Karpas-422 (cell line): ENCODE measurements at regions not wholly inside any gene's neighbourhood (a gene's known extent, or its start where the extent isn't known, plus 50 kb on each side); places are given as distances from the start of the nearest gene placed in this dataset.

ENCODE experiments used
- DNase-seq: peaks from one replicate; pipeline ENCODE4 v3.0.0-alpha.2; 2015
- H2AFZ ChIP-seq: fragments of 200-600 bp; sonication (generic); 2 replicates; pipeline ENCODE4 v1.6.1; 2014; ENCODE audit warnings: antibody characterized with exemption, low read length, mixed read lengths
- H3K27ac ChIP-seq: fragments of 200-600 bp; sonication (generic); 2 replicates; pipeline ENCODE4 v1.5.1; 2014; ENCODE audit warnings: mild to moderate bottlenecking, low read length, moderate library complexity
- H3K27me3 ChIP-seq: fragments of 200-600 bp; sonication (generic); 2 replicates; pipeline ENCODE4 v1.6.1; 2014; ENCODE audit warnings: low read length, mixed read lengths
- H3K36me3 ChIP-seq: fragments of 200-600 bp; sonication (generic); 2 replicates; pipeline ENCODE4 v1.6.1; 2014; ENCODE audit warnings: low read length, mixed read lengths; ENCODE audit not compliant: insufficient read depth
- H3K4me1 ChIP-seq: fragments of 200-600 bp; sonication (generic); 2 replicates; pipeline ENCODE4 v1.6.1; 2014; ENCODE audit warnings: mild to moderate bottlenecking, low read length, mixed read lengths
- H3K4me2 ChIP-seq: fragments of 200-600 bp; sonication (generic); 2 replicates; pipeline ENCODE4 v1.6.1; 2014; ENCODE audit warnings: low read length, low read depth, mild to moderate bottlenecking; ENCODE audit not compliant: poor library complexity, severe bottlenecking
- H3K4me3 ChIP-seq: fragments of 200-600 bp; sonication (generic); 2 replicates; pipeline ENCODE4 v1.5.1; 2014; ENCODE audit warnings: mild to moderate bottlenecking, antibody characterized with exemption, low read length, mixed read lengths
- H3K79me2 ChIP-seq: fragments of 200-600 bp; sonication (generic); 2 replicates; pipeline ENCODE4 v1.6.1; 2014; ENCODE audit warnings: mild to moderate bottlenecking, low read length, mixed read lengths
- H3K9ac ChIP-seq: fragments of 200-600 bp; sonication (generic); 2 replicates; pipeline ENCODE4 v1.6.0; 2014; ENCODE audit warnings: low read length
- H3K9me2 ChIP-seq: fragments of 200-600 bp; sonication (generic), shearing (Covaris generic); replicated peaks from 2 replicates; pipeline ENCODE4 v1.6.0; 2014; ENCODE audit warnings: mild to moderate bottlenecking, low read length, moderate library complexity; ENCODE audit not compliant: insufficient read depth
- H3K9me3 ChIP-seq: fragments of 300-700, 200-600 bp; sonication (generic); 2 replicates; pipeline ENCODE4 v1.6.1; 2014; ENCODE audit warnings: low read length, mixed read lengths
- H4K20me1 ChIP-seq: fragments of 200-600 bp; sonication (generic); 2 replicates; pipeline ENCODE4 v1.6.1; 2014; ENCODE audit warnings: mild to moderate bottlenecking, antibody characterized with exemption, low read length, low read depth; ENCODE audit not compliant: insufficient read depth

GRCh38 chr1:219812086-219812485, 116.3 kb downstream of the SLC30A10 start:
- no peak for DNase-seq
- Histone ChIP-seq H4K20me1 (no peaks in the 10 kb centered on the region), H3K27me3 (no peaks in the 10 kb centered on the region), H3K4me1 (no peaks in the 10 kb centered on the region), H3K9me3 (no peaks in the 10 kb centered on the region), H3K9ac (no peak overlapping the region), H3K79me2 (no peaks in the 10 kb centered on the region), H3K4me2 (no peak overlapping the region), H3K9me2 (no peaks in the 10 kb centered on the region), H3K4me3 (no peak overlapping the region), H3K36me3 (no peaks in the 10 kb centered on the region), H3K27ac (no peak overlapping the region), H2AFZ (no peak overlapping the region)

- Histone ChIP-seq H3K36me3 (no peaks in the 10 kb centered on the region), H3K79me2 (no peaks in the 10 kb centered on the region), H4K20me1 (no peaks in the 10 kb centered on the region), H2AFZ (no peak overlapping the region), H3K9me3 (no peaks in the 10 kb centered on the region), H3K4me1 (no peaks in the 10 kb centered on the region), H3K9ac (no peak overlapping the region), H3K4me2 (no peak overlapping the region), H3K9me2 (no peaks in the 10 kb centered on the region), H3K27ac (no peak overlapping the region), H3K4me3 (no peak overlapping the region), H3K27me3 (no peaks in the 10 kb centered on the region)
- no peak for DNase-seq
Measured at GRCh38 chr1:219810451-219810850, 117.9 kb downstream of the SLC30A10 start.

- H3K4me1 ChIP-seq: no peaks in the 10 kb centered on the region
- H3K27me3 ChIP-seq: no peaks in the 10 kb centered on the region
- H4K20me1 ChIP-seq: no peaks in the 10 kb centered on the region
- H3K9me3 ChIP-seq: no peaks in the 10 kb centered on the region
- no peaks in the 10 kb centered on the region for H3K79me2 ChIP-seq
- no peak overlapping the region for H3K9ac ChIP-seq
- no peak overlapping the region for H2AFZ ChIP-seq
- H3K27ac ChIP-seq: no peak overlapping the region
- H3K4me2 ChIP-seq: no peak overlapping the region
- DNase-seq: no peak
- no peak overlapping the region for H3K4me3 ChIP-seq
- no peaks in the 10 kb centered on the region for H3K9me2 ChIP-seq
- no peaks in the 10 kb centered on the region for H3K36me3 ChIP-seq
Measured at GRCh38 chr1:219808790-219809189, 119.6 kb downstream of the SLC30A10 start.

- Histone ChIP-seq H3K4me2 (no peak overlapping the region), H3K27ac (no peak overlapping the region), H3K4me1 (no peaks in the 10 kb centered on the region), H3K79me2 (no peaks in the 10 kb centered on the region), H4K20me1 (no peaks in the 10 kb centered on the region), H3K9ac (no peak overlapping the region), H3K9me2 (no peaks in the 10 kb centered on the region), H3K9me3 (no peaks in the 10 kb centered on the region), H3K36me3 (no peaks in the 10 kb centered on the region), H3K27me3 (no peaks in the 10 kb centered on the region), H2AFZ (no peak overlapping the region), H3K4me3 (no peak overlapping the region)
- no peak for DNase-seq
Measured at GRCh38 chr1:219806642-219807041, 121.7 kb downstream of the SLC30A10 start.

GRCh38 chr1:219806020-219806419, 122.3 kb downstream of the SLC30A10 start:
- Histone ChIP-seq H3K9me2 (no peaks in the 10 kb centered on the region), H3K36me3 (no peaks in the 10 kb centered on the region), H3K27ac (no peak overlapping the region), H2AFZ (no peak overlapping the region), H3K79me2 (no peaks in the 10 kb centered on the region), H3K27me3 (no peaks in the 10 kb centered on the region), H3K4me2 (no peak overlapping the region), H3K4me1 (no peaks in the 10 kb centered on the region), H4K20me1 (no peaks in the 10 kb centered on the region), H3K4me3 (no peak overlapping the region), H3K9me3 (no peaks in the 10 kb centered on the region), H3K9ac (no peak overlapping the region)
- DNase-seq: no peak

- no peak overlapping the region for H3K4me2 ChIP-seq
- H3K27ac ChIP-seq: no peak overlapping the region
- no peaks in the 10 kb centered on the region for H3K9me3 ChIP-seq
- H4K20me1 ChIP-seq: no peaks in the 10 kb centered on the region
- no peaks in the 10 kb centered on the region for H3K36me3 ChIP-seq
- H3K9ac ChIP-seq: no peak overlapping the region
- DNase-seq: no peak
- H2AFZ ChIP-seq: no peak overlapping the region
- no peaks in the 10 kb centered on the region for H3K27me3 ChIP-seq
- H3K79me2 ChIP-seq: no peaks in the 10 kb centered on the region
- no peaks in the 10 kb centered on the region for H3K4me1 ChIP-seq
- no peaks in the 10 kb centered on the region for H3K9me2 ChIP-seq
- H3K4me3 ChIP-seq: no peak overlapping the region
Measured at GRCh38 chr1:219805191-219805590, 123.2 kb downstream of the SLC30A10 start.

GRCh38 chr1:219801156-219801820, 127.1 kb downstream of the SLC30A10 start:
- H3K9me2 ChIP-seq: no peaks in the 10 kb centered on the region
- no peaks in the 10 kb centered on the region for H4K20me1 ChIP-seq
- H3K27me3 ChIP-seq: no peaks in the 10 kb centered on the region
- H3K4me3 ChIP-seq: no peak overlapping the region
- H2AFZ ChIP-seq: no peak overlapping the region
- no peak overlapping the region for H3K9ac ChIP-seq
- H3K4me1 ChIP-seq: no peaks in the 10 kb centered on the region
- H3K9me3 ChIP-seq: no peaks in the 10 kb centered on the region
- no peaks in the 10 kb centered on the region for H3K36me3 ChIP-seq
- H3K79me2 ChIP-seq: no peaks in the 10 kb centered on the region
- no peak overlapping the region for H3K27ac ChIP-seq
- DNase-seq: no peak
- no peak overlapping the region for H3K4me2 ChIP-seq

- Histone ChIP-seq H4K20me1 (no peaks in the 10 kb centered on the region), H3K4me3 (no peak overlapping the region), H3K9ac (no peak overlapping the region), H3K4me1 (no peaks in the 10 kb centered on the region), H2AFZ (no peak overlapping the region), H3K27me3 (no peaks in the 10 kb centered on the region), H3K4me2 (no peak overlapping the region), H3K36me3 (no peaks in the 10 kb centered on the region), H3K79me2 (no peaks in the 10 kb centered on the region), H3K27ac (no peak overlapping the region), H3K9me2 (no peaks in the 10 kb centered on the region), H3K9me3 (no peaks in the 10 kb centered on the region)
- no peak for DNase-seq
Measured at GRCh38 chr1:219798283-219799030, 129.9 kb downstream of the SLC30A10 start.
